ENCODE measurements at regions not wholly inside any gene's neighbourhood (a gene's known extent, or its start where the extent isn't known, plus 50 kb on each side); places are given as distances from the start of the nearest gene placed in this dataset.

DNA sequence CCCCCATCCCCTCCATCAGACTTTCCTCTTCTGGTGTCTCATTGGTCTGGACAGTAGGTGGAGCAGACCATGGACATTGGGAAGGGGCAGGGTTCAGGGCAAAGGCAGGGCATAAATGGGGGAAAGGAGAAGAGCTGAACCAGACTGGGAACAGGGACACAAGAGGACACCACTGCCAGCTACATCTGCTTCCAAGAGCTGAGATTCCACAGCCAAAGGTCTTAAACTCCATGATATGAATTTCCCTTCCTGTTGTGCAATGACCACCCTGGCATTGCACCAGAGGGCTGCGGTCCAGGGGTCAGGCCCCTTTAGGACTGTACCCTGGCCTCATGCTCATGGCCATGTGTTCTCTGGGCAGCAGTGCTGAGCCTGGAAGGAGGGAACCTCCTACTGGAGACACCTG is 137.9 kb downstream of the MAFB start:
- TF ChIP-seq, protein P1, sequence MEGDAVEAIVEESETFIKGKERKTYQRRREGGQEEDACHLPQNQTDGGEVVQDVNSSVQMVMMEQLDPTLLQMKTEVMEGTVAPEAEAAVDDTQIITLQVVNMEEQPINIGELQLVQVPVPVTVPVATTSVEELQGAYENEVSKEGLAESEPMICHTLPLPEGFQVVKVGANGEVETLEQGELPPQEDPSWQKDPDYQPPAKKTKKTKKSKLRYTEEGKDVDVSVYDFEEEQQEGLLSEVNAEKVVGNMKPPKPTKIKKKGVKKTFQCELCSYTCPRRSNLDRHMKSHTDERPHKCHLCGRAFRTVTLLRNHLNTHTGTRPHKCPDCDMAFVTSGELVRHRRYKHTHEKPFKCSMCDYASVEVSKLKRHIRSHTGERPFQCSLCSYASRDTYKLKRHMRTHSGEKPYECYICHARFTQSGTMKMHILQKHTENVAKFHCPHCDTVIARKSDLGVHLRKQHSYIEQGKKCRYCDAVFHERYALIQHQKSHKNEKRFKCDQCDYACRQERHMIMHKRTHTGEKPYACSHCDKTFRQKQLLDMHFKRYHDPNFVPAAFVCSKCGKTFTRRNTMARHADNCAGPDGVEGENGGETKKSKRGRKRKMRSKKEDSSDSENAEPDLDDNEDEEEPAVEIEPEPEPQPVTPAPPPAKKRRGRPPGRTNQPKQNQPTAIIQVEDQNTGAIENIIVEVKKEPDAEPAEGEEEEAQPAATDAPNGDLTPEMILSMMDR (IDR thresholded peaks at IDR 0.05; ENCODE audit: insufficient read depth, low read length, poor library complexity, severe bottlenecking), result no peak
- TF ChIP-seq EZH2phosphoT487 (conservative IDR thresholded peaks at IDR 0.05; ENCODE audit: low read length), result no peak

Data from SU-DHL-6 (cell line).